Type B pancreatic cell (in vitro differentiated cells): ENCODE measurements at regions not wholly inside any gene's neighbourhood (a gene's known extent, or its start where the extent isn't known, plus 50 kb on each side); places are given as distances from the start of the nearest gene placed in this dataset.

Experiments used
- DNase-seq: peaks from one replicate; pipeline ENCODE4 v3.0.0; 2021; ENCODE audit warnings: mixed read lengths; ENCODE audit not compliant: unreplicated experiment; ENCODE audit errors: extremely low spot score
- H3K27ac Mint-ChIP-seq: 2 replicates; pipeline ENCODE4 v1.8.0; 2021; ENCODE audit warnings: mild to moderate bottlenecking, mixed read lengths
- H3K27me3 Mint-ChIP-seq: 2 replicates; pipeline ENCODE4 v1.8.0; 2021; ENCODE audit warnings: mixed read lengths
- H3K36me3 Mint-ChIP-seq: 2 replicates; pipeline ENCODE4 v1.8.0; 2021; ENCODE audit warnings: mixed read lengths
- H3K4me1 Mint-ChIP-seq: one replicate; pipeline ENCODE4 v1.8.0; 2021; ENCODE audit warnings: mixed read lengths; ENCODE audit not compliant: unreplicated experiment
- H3K4me3 Mint-ChIP-seq: 2 replicates; pipeline ENCODE4 v1.8.0; 2021; ENCODE audit warnings: mild to moderate bottlenecking, mixed read lengths
- H3K9me3 Mint-ChIP-seq: 2 replicates; pipeline ENCODE4 v1.8.0; 2021; ENCODE audit warnings: mixed read lengths
- TF ChIP-seq, protein P1 (sequence below): fragments of 200-600 bp; sonication (generic); conservative IDR thresholded peaks from 2 replicates; pipeline ENCODE4 v1.5.0; 2021; ENCODE audit warnings: antibody characterized with exemption, mild to moderate bottlenecking

DNA sequence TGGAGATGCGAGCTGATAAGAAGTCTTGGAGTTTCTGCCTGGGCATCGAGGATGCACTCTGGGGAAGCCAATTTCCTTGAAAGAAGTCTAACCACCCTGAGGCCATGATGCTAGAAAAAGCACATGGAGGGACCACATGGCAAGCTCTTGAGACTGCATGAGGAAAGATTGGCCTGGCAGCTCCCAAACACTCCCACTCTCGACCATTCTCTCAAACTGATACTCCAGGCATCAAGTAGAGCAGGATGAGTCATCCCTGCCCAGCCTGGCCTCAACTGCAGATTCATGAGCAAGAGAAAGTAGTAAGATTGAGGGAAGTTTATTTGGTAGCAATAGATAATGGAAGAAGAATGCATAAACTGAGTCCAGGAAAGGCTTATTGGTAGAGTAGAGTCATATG is 194.3 kb downstream of the KIF18A start:
- Mint-ChIP-seq H3K27me3 (peaks cover 9% of the 10 kb centered on the region), H3K4me3 (no peak overlapping the region), H3K36me3 (no peaks in the 10 kb centered on the region), H3K9me3 (no peaks in the 10 kb centered on the region), H3K4me1 (no peaks in the 10 kb centered on the region), H3K27ac (no peak overlapping the region)
- no peak for DNase-seq
- TF ChIP-seq, protein P1, sequence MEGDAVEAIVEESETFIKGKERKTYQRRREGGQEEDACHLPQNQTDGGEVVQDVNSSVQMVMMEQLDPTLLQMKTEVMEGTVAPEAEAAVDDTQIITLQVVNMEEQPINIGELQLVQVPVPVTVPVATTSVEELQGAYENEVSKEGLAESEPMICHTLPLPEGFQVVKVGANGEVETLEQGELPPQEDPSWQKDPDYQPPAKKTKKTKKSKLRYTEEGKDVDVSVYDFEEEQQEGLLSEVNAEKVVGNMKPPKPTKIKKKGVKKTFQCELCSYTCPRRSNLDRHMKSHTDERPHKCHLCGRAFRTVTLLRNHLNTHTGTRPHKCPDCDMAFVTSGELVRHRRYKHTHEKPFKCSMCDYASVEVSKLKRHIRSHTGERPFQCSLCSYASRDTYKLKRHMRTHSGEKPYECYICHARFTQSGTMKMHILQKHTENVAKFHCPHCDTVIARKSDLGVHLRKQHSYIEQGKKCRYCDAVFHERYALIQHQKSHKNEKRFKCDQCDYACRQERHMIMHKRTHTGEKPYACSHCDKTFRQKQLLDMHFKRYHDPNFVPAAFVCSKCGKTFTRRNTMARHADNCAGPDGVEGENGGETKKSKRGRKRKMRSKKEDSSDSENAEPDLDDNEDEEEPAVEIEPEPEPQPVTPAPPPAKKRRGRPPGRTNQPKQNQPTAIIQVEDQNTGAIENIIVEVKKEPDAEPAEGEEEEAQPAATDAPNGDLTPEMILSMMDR, result no peak

DNA sequence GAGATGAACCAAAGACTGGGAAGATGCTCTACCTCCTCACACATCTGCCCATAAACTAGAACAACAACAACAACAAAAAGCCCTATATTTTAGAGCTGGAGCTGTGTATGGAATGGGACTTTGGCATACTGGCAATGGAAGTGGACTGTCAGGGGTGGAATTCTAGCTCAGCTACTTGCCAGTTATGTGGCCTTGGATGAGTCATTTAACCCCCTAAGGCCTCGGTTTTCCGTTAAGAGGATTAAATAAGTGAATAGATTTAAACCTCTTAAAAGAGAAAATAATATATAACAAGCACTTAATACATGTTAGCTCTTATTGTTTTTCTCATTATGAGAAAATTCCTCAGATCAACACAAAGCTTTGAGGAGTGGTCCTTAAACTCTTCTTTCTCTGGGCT is 195.0 kb downstream of the KIF18A start:
- TF ChIP-seq, protein P1, result no peak

DNA sequence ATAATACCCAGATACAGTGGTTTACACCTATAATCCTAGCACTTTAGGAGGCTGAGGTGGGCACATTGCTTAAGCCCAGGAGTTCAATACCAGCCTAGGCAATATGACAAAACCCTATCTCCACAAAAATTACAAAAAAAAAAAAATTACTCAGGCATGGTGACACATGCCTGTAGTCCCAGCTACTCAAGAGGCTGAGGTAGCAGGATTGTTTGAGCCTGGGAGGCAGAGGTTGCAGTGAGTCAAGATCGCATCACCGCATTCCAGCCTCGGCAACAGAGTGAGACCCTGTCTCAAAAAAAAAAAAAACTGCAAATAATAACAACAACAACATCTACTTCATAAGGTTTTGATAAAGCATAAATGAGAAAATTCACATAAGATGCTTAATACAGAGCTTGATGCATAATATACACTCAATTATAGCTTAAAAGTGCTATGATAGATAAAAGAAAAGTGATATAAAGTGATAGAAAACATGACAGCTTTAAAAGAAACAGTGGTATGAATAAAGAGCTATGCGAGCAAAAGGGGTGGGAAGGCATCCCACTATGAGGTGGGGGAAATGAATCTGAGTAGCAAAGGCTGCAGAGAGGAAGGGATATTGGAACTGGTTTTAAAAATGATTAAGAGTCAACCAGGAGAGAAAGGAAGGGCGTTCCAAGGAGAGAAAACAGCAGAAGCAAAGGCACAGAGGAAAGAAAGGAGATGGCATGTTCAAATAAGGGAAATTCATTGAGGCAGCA is 197.6 kb downstream of the KIF18A start:
- H3K9me3 Mint-ChIP-seq, result no peaks in the 10 kb centered on the region
- no peak for DNase-seq
- no peak overlapping the region for H3K27ac Mint-ChIP-seq
- peaks cover 13% of the 10 kb centered on the region for H3K27me3 Mint-ChIP-seq
- TF ChIP-seq, protein P1, result no peak
- H3K36me3 Mint-ChIP-seq, result no peaks in the 10 kb centered on the region
- no peak overlapping the region for H3K4me3 Mint-ChIP-seq
- no peaks in the 10 kb centered on the region for H3K4me1 Mint-ChIP-seq

More for the DNA sequence above, 195.0 kb downstream of the KIF18A start:
- Mint-ChIP-seq H3K27ac (no peak overlapping the region), H3K4me1 (no peaks in the 10 kb centered on the region), H3K9me3 (no peaks in the 10 kb centered on the region), H3K4me3 (no peak overlapping the region), H3K27me3 (peaks cover 9% of the 10 kb centered on the region), H3K36me3 (no peaks in the 10 kb centered on the region)
- DNase-seq, result no peak

DNA sequence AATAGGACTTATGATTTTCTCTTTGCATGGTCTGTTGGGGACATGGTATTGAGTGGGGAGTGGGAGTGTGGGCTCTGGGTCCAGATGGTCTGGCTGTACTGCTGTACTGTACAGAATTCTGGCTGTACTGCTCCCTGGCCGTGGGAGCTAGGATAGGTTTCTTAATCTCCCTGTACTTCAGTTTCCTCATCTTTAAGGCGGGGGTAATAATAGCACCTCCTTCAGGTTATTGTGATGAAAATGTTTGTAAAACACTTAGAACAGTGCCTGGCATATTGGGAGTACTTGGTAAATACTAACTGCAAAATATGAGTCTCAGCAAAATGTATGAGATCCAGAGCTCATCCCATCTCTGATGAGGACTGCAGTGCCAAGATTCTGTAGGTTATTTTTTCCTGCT is 198.6 kb downstream of the KIF18A start:
- Mint-ChIP-seq H3K9me3 (no peaks in the 10 kb centered on the region), H3K27me3 (peaks cover 13% of the 10 kb centered on the region), H3K27ac (no peak overlapping the region), H3K4me3 (no peak overlapping the region), H3K36me3 (no peaks in the 10 kb centered on the region), H3K4me1 (no peaks in the 10 kb centered on the region)
- TF ChIP-seq, protein P1, result no peak
- no peak for DNase-seq

DNA sequence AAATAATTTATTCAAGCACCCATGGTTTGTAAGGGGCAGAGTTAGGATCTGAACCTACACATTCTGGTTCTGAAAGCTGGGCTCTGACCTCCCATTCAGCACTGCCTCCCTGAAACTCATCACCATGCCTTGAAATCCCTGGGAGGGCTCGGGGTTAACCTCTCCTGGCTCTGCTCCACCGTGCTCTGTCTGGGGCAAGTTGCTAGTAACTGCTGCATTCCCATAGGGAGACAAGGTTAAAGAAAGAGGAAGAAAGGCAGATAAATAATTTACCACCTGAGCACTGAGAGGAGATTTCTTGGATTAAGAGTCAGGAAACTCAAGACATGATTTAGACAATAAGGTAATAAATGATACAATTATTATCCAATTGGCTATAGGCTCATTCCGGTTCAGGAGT is 199.3 kb downstream of the KIF18A start:
- DNase-seq, result no peak
- TF ChIP-seq, protein P1, result no peak
- no peaks in the 10 kb centered on the region for H3K36me3 Mint-ChIP-seq
- no peaks in the 10 kb centered on the region for H3K4me1 Mint-ChIP-seq
- H3K27me3 Mint-ChIP-seq, result peaks cover 12% of the 10 kb centered on the region
- no peak overlapping the region for H3K4me3 Mint-ChIP-seq
- no peaks in the 10 kb centered on the region for H3K9me3 Mint-ChIP-seq
- no peak overlapping the region for H3K27ac Mint-ChIP-seq
